Neuronal stem cell (in vitro differentiated cells): ENCODE measurements at regions not wholly inside any gene's neighbourhood (a gene's known extent, or its start where the extent isn't known, plus 50 kb on each side); places are given as distances from the start of the nearest gene placed in this dataset.

ENCODE experiments used
- DNase-seq: peaks from one replicate; pipeline ENCODE4 v3.0.0-alpha.2; 2013; ENCODE audit warnings: low spot score
- H2AFZ ChIP-seq: one replicate; pipeline ENCODE4 v1.6.1; 2013; ENCODE audit warnings: mild to moderate bottlenecking, low read length, inconsistent platforms
- H2AK5ac ChIP-seq: 2 replicates; pipeline ENCODE4 v1.6.1; 2013; ENCODE audit warnings: low read depth, mild to moderate bottlenecking, inconsistent platforms, low read length, moderate library complexity, mixed read lengths
- H2BK120ac ChIP-seq: 2 replicates; pipeline ENCODE4 v1.6.1; 2013; ENCODE audit warnings: low read depth, mild to moderate bottlenecking, inconsistent platforms, low read length, moderate library complexity, mixed read lengths
- H2BK12ac ChIP-seq: one replicate; pipeline ENCODE4 v1.6.1; 2013; ENCODE audit warnings: low read length, inconsistent platforms
- H2BK15ac ChIP-seq: 2 replicates; pipeline ENCODE4 v1.6.1; 2013; ENCODE audit warnings: mild to moderate bottlenecking, low read length, inconsistent platforms, mixed read lengths
- H2BK5ac ChIP-seq: one replicate; pipeline ENCODE4 v1.6.1; 2013; ENCODE audit warnings: inconsistent platforms, mild to moderate bottlenecking, low read length, moderate library complexity
- H3K14ac ChIP-seq: one replicate; pipeline ENCODE4 v1.6.1; 2013; ENCODE audit warnings: low read length, inconsistent platforms
- H3K18ac ChIP-seq: 2 replicates; pipeline ENCODE4 v1.6.1; 2013; ENCODE audit warnings: low read length, inconsistent platforms
- H3K23ac ChIP-seq: 2 replicates; pipeline ENCODE4 v1.6.1; 2013; ENCODE audit warnings: low read depth, mild to moderate bottlenecking, mixed read lengths, low read length, inconsistent platforms; ENCODE audit not compliant: poor library complexity
- H3K27ac ChIP-seq: replicated peaks from 3 replicates; pipeline ENCODE4 v1.5.1; 2013; ENCODE audit warnings: low read length, inconsistent platforms
- H3K27me3 ChIP-seq, 3 experiments: 2 replicates each; pipeline ENCODE4 v1.6.1; 2013; ENCODE audit warnings: low read length in 3 of 3, mild to moderate bottlenecking in 2 of 3, inconsistent platforms in 1 of 3, low read depth in 1 of 3, mixed read lengths in 1 of 3, moderate library complexity in 1 of 3; ENCODE audit not compliant: control insufficient read depth in 3 of 3, insufficient read depth in 3 of 3
- H3K36me3 ChIP-seq, 2 donors: replicated peaks in 1 of 2; 2 replicates each; pipeline ENCODE4 v1.6.1; 2013; ENCODE audit warnings: low read length in 2 of 2; ENCODE audit not compliant: control insufficient read depth in 2 of 2, insufficient read depth in 2 of 2
- H3K4ac ChIP-seq: 2 replicates; pipeline ENCODE4 v1.6.1; 2013; ENCODE audit warnings: inconsistent platforms, mild to moderate bottlenecking, low read length, moderate library complexity
- H3K4me1 ChIP-seq, 2 donors: 1 replicate in 1 of 2; 2 replicates in 1 of 2; pipeline ENCODE4 v1.6.1; 2013; ENCODE audit warnings: low read length in 2 of 2, low read depth in 1 of 2; ENCODE audit not compliant: control insufficient read depth in 2 of 2, insufficient read depth in 1 of 2
- H3K4me2 ChIP-seq: one replicate; pipeline ENCODE4 v1.6.1; 2013; ENCODE audit warnings: mild to moderate bottlenecking, low read length, inconsistent platforms; ENCODE audit not compliant: insufficient read depth, poor library complexity, severe bottlenecking
- H3K4me3 ChIP-seq, 2 donors: 2 replicates each; pipeline ENCODE4 v1.5.1; 2013; ENCODE audit warnings: low read length in 2 of 2, mild to moderate bottlenecking in 2 of 2, inconsistent platforms in 1 of 2, moderate library complexity in 1 of 2
- H3K79me1 ChIP-seq: one replicate; pipeline ENCODE4 v1.6.1; 2013; ENCODE audit warnings: low read depth, mild to moderate bottlenecking, inconsistent platforms, low read length, moderate library complexity
- H3K9ac ChIP-seq: one replicate; pipeline ENCODE4 v1.6.1; 2013; ENCODE audit warnings: mild to moderate bottlenecking, low read depth, low read length, inconsistent platforms; ENCODE audit not compliant: poor library complexity
- H3K9me3 ChIP-seq, 2 donors: replicated peaks in 1 of 2; 2 replicates each; pipeline versions ENCODE3 to v1.6.1; 2013; ENCODE audit warnings: low read length in 2 of 2, mild to moderate bottlenecking in 2 of 2, inconsistent platforms in 1 of 2, low read depth in 1 of 2, mixed read lengths in 1 of 2, moderate library complexity in 1 of 2; ENCODE audit not compliant: control insufficient read depth in 2 of 2, insufficient read depth in 1 of 2
- H4K8ac ChIP-seq: one replicate; pipeline ENCODE4 v1.6.1; 2013; ENCODE audit warnings: low read depth, mild to moderate bottlenecking, inconsistent platforms, low read length, moderate library complexity
- H4K91ac ChIP-seq: one replicate; pipeline ENCODE4 v1.6.1; 2013; ENCODE audit warnings: low read length, low read depth, mild to moderate bottlenecking, inconsistent platforms; ENCODE audit not compliant: poor library complexity
- WGBS, 2 donors: extraction: QIAGEN DNeasy Blood & Tissue Kit; methylation state at CpG; one replicate each; pipeline ENCODE4 v1.1.7; 2013; ENCODE audit warnings: missing lambda C conversion rate in 2 of 2, mixed read lengths in 1 of 2; ENCODE audit not compliant: insufficient read length in 2 of 2, insufficient replicate concordance in 1 of 2; ENCODE audit errors: extremely low coverage in 2 of 2; 5-methylcytosine and 5-hydroxymethylcytosine counted together

DNA sequence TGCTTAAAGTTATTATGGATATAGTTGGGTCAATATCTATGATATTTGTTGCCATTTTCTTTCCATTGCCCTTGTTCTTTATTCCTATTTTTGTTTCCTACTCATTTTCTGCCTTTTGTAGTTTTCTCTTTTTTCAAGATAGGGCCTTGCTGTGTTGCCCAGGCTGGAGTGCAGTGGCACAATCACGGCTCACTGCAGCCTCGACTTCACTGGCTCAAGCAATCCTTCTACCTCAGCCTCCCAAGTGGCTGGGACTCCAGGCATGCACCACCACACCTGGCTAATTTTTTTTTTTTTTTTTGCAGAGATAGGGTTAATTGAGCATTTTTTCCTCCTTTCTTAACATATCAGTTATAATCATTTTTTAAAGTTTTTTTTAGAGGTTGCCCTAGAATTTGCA lies 92.7 kb downstream of the TOMM20 start:
- Histone ChIP-seq H3K18ac (no peak overlapping the region), H4K91ac (no peak overlapping the region), H3K27ac (no peak overlapping the region), H2BK12ac (no peak overlapping the region), H2BK5ac (no peak overlapping the region), H3K9me3 (no peaks in the 10 kb centered on the region), H3K23ac (no peak overlapping the region), H2AK5ac (no peak overlapping the region), H4K8ac (no peak overlapping the region), H2AFZ (no peak overlapping the region), H2BK120ac (no peak overlapping the region), H3K36me3 (no peaks in the 10 kb centered on the region), H3K79me1 (no peaks in the 10 kb centered on the region), H3K4me2 (no peak overlapping the region), H3K9ac (no peak overlapping the region), H3K14ac (no peak overlapping the region), H3K4me3 (no peak overlapping the region), H3K27me3 (no peaks in the 10 kb centered on the region), H3K4ac (no peak overlapping the region), H3K4me1 (no peaks in the 10 kb centered on the region), H2BK15ac (no peak overlapping the region)
- no CpG with 5 or more reads among the region's 2 CpGs for WGBS, 2 donors
- DNase-seq: no peak

DNA sequence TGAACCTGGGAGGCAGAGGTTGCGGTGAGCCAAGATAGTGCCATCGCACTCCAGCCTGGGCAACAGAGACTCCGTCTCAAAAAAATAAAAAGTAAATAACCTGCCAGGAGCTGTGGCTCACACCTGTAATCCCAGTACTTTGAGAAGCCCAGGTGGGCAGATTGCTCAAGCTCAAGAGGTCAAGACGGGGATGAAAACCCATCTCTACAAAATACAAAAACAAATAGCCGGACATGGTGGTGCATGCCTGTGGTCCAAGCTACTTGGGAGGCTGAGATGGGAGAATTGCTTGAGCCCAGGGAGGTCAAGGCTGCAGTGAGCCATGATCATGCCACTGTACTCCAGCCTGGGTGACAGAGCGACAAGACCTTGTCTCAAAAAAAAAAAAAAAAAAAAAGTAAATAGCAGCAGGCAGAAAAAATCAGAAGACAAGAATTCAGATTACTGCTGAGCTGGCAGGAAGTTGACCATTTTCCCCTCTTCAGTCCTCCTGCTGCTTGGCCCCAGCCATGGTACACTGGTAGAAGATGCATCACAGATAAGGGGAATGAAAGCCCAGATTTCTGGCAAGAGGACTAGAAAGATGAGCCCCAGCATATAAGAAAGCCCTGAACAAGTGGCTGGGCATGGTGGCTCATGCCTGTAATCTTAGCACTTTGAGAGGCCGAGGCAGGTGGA lies 97.6 kb downstream of the TOMM20 start:
- H3K4me1 ChIP-seq: no peaks in the 10 kb centered on the region
- no peak overlapping the region for H3K4me3 ChIP-seq
- peaks cover 0 to 1% of the 10 kb centered on the region in 2 donors for H3K36me3 ChIP-seq
- no peak overlapping the region for H3K14ac ChIP-seq
- H3K4ac ChIP-seq: no peak overlapping the region
- H3K27ac ChIP-seq: no peak overlapping the region
- H3K4me2 ChIP-seq: no peak overlapping the region
- H3K18ac ChIP-seq: no peak overlapping the region
- peaks cover 5 to 8% of the 10 kb centered on the region in 2 donors for H3K9me3 ChIP-seq
- no peak for DNase-seq
- H3K27me3 ChIP-seq: peaks cover 0 to 1% (median 0%) of the 10 kb centered on the region in 3 experiments
- H2BK15ac ChIP-seq: no peak overlapping the region
- H2BK120ac ChIP-seq: no peak overlapping the region
- H4K91ac ChIP-seq: no peak overlapping the region
- no peak overlapping the region for H2AK5ac ChIP-seq
- no peak overlapping the region for H3K9ac ChIP-seq
- H3K23ac ChIP-seq: no peak overlapping the region
- H2BK5ac ChIP-seq: no peak overlapping the region
- H2BK12ac ChIP-seq: no peak overlapping the region
- no peaks in the 10 kb centered on the region for H3K79me1 ChIP-seq
- no peak overlapping the region for H2AFZ ChIP-seq
- no peak overlapping the region for H4K8ac ChIP-seq
- WGBS, 2 donors: no CpG with 5 or more reads among the region's 7 CpGs

DNA sequence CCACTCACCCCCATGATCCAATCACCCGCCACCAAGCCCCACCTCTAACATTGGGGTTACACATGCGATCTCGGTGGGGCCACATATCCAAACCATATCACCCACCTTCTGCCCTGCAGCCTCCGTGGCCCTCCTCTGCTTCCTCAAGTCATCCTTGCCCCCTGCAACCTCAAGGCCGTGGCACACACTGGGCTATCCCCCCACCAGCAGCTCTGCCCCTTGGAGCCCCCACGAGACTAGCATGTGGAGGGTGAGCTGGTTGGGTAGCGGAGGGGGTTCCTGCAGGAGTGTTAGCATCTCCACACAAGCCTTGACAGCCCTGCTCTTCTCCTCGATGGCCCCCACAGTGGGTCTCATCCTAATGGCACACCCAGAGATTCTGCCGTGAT lies 100.8 kb downstream of the TOMM20 start:
- H2AK5ac ChIP-seq: peak overlapping the region; percentile 74
- H2BK5ac ChIP-seq: peak overlapping the region; percentile 82
- peaks cover 9 to 13% of the 10 kb centered on the region in 2 donors for H3K4me1 ChIP-seq
- no peak overlapping the region for H3K4me3 ChIP-seq
- peak overlapping the region; percentile 55 for H3K23ac ChIP-seq
- H3K14ac ChIP-seq: no peak overlapping the region
- H3K27me3 ChIP-seq: peaks cover 0 to 1% (median 0%) of the 10 kb centered on the region in 3 experiments
- no peak overlapping the region for H3K4me2 ChIP-seq
- peak overlapping the region; percentile 76 for H3K18ac ChIP-seq
- peaks cover 0 to 1% of the 10 kb centered on the region in 2 donors for H3K36me3 ChIP-seq
- H3K9ac ChIP-seq: no peak overlapping the region
- DNase-seq: no peak
- no peak overlapping the region for H4K8ac ChIP-seq
- H2BK120ac ChIP-seq: no peak overlapping the region
- H3K4ac ChIP-seq: no peak overlapping the region
- H2BK15ac ChIP-seq: peak overlapping the region; percentile 81
- H2BK12ac ChIP-seq: no peak overlapping the region
- no CpG with 5 or more reads among the region's 9 CpGs for WGBS, 2 donors
- H3K79me1 ChIP-seq: no peaks in the 10 kb centered on the region
- H4K91ac ChIP-seq: no peak overlapping the region
- H2AFZ ChIP-seq: no peak overlapping the region
- no peak overlapping the region for H3K27ac ChIP-seq
- H3K9me3 ChIP-seq: peaks cover 8% of the 10 kb centered on the region in 2 donors

DNA sequence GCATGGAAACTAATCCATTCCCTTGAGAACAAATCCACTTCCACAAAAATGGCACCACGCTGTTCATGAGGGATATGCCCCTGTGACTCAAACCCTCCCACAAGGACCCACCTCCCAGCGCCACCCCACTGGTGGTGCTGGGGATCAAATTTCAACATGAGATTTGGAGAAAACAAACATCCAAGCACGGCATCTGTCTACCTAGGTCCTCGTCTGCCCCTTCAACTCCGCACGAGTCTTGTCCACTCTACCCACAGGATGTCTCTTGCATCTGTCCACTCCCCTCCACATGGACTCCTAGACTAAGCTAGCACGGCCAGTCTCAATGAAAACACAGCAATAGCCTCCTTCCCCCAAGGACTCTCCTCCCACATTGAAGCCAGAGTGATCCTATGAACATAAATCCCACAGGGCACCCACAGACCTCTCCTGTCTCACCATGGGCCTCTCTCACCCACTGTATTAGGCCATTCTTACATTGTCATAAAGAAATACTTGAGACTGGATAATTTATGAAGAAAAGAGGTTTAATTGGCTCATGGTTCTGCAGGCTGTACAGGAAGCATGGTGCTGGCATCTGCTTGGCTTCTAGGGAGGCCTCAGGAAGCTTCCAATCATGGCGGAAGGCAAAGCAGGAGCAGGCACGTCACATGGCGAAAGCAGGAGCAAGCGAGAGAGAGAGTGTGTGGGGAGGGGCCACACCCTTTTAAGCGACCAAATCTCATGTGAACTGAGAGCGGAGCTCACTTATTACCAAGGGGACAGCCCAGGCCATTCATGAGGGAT lies 101.4 kb downstream of the TOMM20 start:
- Histone ChIP-seq H2BK15ac (no peak overlapping the region), H3K27ac (no peak overlapping the region), H2AFZ (no peak overlapping the region), H3K14ac (no peak overlapping the region), H2BK12ac (no peak overlapping the region), H3K9me3 (peaks cover 8% of the 10 kb centered on the region in 2 donors), H2AK5ac (peak overlapping the region; percentile 74), H4K91ac (no peak overlapping the region), H3K4me3 (no peak overlapping the region), H2BK5ac (peak overlapping the region; percentile 82), H3K4me1 (peaks cover 13 to 17% of the 10 kb centered on the region in 2 donors), H3K9ac (no peak overlapping the region), H3K79me1 (no peaks in the 10 kb centered on the region), H3K36me3 (peaks cover 0 to 1% of the 10 kb centered on the region in 2 donors), H3K27me3 (peaks cover 0 to 1% (median 0%) of the 10 kb centered on the region in 3 experiments), H3K23ac (no peak overlapping the region), H3K4ac (peak overlapping the region; percentile 28), H3K18ac (peak overlapping the region; percentile 48), H4K8ac (no peak overlapping the region), H2BK120ac (no peak overlapping the region), H3K4me2 (peak overlapping the region; percentile 0)
- no peak for DNase-seq
- WGBS, 2 donors: no CpG with 5 or more reads among the region's 13 CpGs
